GM23338 (cell line): ENCODE measurements at regions not wholly inside any gene's neighbourhood (a gene's known extent, or its start where the extent isn't known, plus 50 kb on each side); places are given as distances from the start of the nearest gene placed in this dataset.

Source experiments
- ATAC-seq: fragments of 200-7000 bp; cut with Tn5 transposase; 3 replicates; pipeline ENCODE4 v1.9.1; 2020
- DNase-seq: peaks from one replicate; pipeline ENCODE4 v3.0.0-alpha.2; 2015; ENCODE audit warnings: low spot score
- H2AFZ ChIP-seq: fragments of 200-600 bp; sonication (generic); 2 replicates; pipeline ENCODE4 v1.8.0; 2016; ENCODE audit warnings: antibody characterized with exemption, mild to moderate bottlenecking, moderate library complexity
- H3F3A ChIP-seq: fragments of 200-600 bp; sonication (generic); replicated peaks from 2 replicates; pipeline ENCODE4 v1.8.0; 2017; ENCODE audit warnings: antibody characterized with exemption, mixed run types, low read depth
- H3K27ac ChIP-seq: fragments of 200-600 bp; sonication (generic); 2 replicates; pipeline ENCODE4 v1.6.1; 2016; ENCODE audit warnings: low read depth
- H3K27me3 ChIP-seq: fragments of 200-600 bp; sonication (generic); 2 replicates; pipeline ENCODE4 v1.8.0; 2016; ENCODE audit warnings: mild to moderate bottlenecking, mixed run types, moderate library complexity; ENCODE audit not compliant: insufficient read depth
- H3K36me3 ChIP-seq: fragments of 200-600 bp; sonication (generic); 2 replicates; pipeline ENCODE4 v1.8.0; 2016; ENCODE audit warnings: mild to moderate bottlenecking; ENCODE audit not compliant: insufficient read depth
- H3K4me1 ChIP-seq: fragments of 200-600 bp; sonication (generic); 2 replicates; pipeline ENCODE4 v1.8.0; 2016; ENCODE audit warnings: mild to moderate bottlenecking, moderate library complexity; ENCODE audit not compliant: insufficient read depth
- H3K4me2 ChIP-seq: fragments of 200-600 bp; sonication (generic); 2 replicates; pipeline ENCODE4 v1.7.1; 2017; ENCODE audit warnings: mixed run types
- H3K4me3 ChIP-seq: fragments of 200-600 bp; sonication (generic); 2 replicates; pipeline ENCODE4 v1.6.1; 2016; ENCODE audit warnings: mixed run types
- H3K79me2 ChIP-seq: fragments of 200-600 bp; sonication (generic); replicated peaks from 2 replicates; pipeline ENCODE4 v1.8.0; 2017; ENCODE audit warnings: mild to moderate bottlenecking; ENCODE audit not compliant: insufficient read depth
- H3K9me2 ChIP-seq: fragments of 200-600 bp; sonication (generic); 2 replicates; pipeline ENCODE4 v1.8.0; 2017; ENCODE audit not compliant: insufficient read depth
- H4K20me1 ChIP-seq: fragments of 200-600 bp; sonication (generic); replicated peaks from 2 replicates; pipeline ENCODE4 v1.8.0; 2017; ENCODE audit warnings: mild to moderate bottlenecking; ENCODE audit not compliant: insufficient read depth
- H3K27ac Mint-ChIP-seq: 2 replicates; pipeline ENCODE4 v1.8.0; 2020; ENCODE audit warnings: inconsistent platforms, mild to moderate bottlenecking, moderate library complexity, mixed read lengths
- H3K27me3 Mint-ChIP-seq: 3 replicates; pipeline ENCODE4 v1.8.0; 2022; ENCODE audit warnings: low read depth, mild to moderate bottlenecking, moderate library complexity, mixed read lengths, inconsistent platforms; ENCODE audit not compliant: insufficient read depth, poor library complexity
- H3K36me3 Mint-ChIP-seq: 3 replicates; pipeline ENCODE4 v1.8.0; 2021; ENCODE audit warnings: low read depth, mild to moderate bottlenecking, inconsistent platforms, moderate library complexity, mixed read lengths
- H3K4me1 Mint-ChIP-seq: 3 replicates; pipeline ENCODE4 v1.8.0; 2020; ENCODE audit warnings: mild to moderate bottlenecking, inconsistent platforms, mixed read lengths
- H3K4me3 Mint-ChIP-seq: 3 replicates; pipeline ENCODE4 v1.8.0; 2021; ENCODE audit warnings: moderate library complexity, mild to moderate bottlenecking, inconsistent platforms, mixed read lengths
- H3K9me3 Mint-ChIP-seq: 3 replicates; pipeline ENCODE4 v1.8.0; 2020; ENCODE audit warnings: moderate library complexity, mild to moderate bottlenecking, inconsistent platforms, mixed read lengths
- CREB1 ChIP-seq: fragments of 250-450 bp; sonication (Bioruptor Pico); IDR thresholded peaks from 2 replicates; pipeline ENCODE4 v1.5.0; 2020; ENCODE audit warnings: low read depth, mild to moderate bottlenecking, moderate library complexity
- EZH2 ChIP-seq: fragments of 200-600 bp; sonication (generic); IDR thresholded peaks from one replicate; pipeline ENCODE4 v1.8.0; 2017; ENCODE audit warnings: antibody characterized with exemption, mild to moderate bottlenecking, low read depth; ENCODE audit not compliant: unreplicated experiment
- EZH2phosphoT487 ChIP-seq: fragments of 200-600 bp; sonication (generic); IDR thresholded peaks from one replicate; pipeline ENCODE4 v1.8.1; 2018; ENCODE audit warnings: antibody characterized with exemption; ENCODE audit not compliant: unreplicated experiment
- JUNB ChIP-seq: IDR thresholded peaks from one replicate; pipeline ENCODE4 v1.6.1; 2016; ENCODE audit warnings: antibody characterized with exemption; ENCODE audit not compliant: unreplicated experiment
- NANOG ChIP-seq: IDR thresholded peaks from 2 replicates; pipeline ENCODE4 v1.6.1; 2016; ENCODE audit warnings: antibody characterized with exemption, borderline replicate concordance
- POLR2AphosphoS5 ChIP-seq: IDR thresholded peaks from 2 replicates; pipeline ENCODE4 v1.6.1; 2016; ENCODE audit warnings: antibody characterized with exemption, low read depth
- STAT1 ChIP-seq: IDR thresholded peaks from one replicate; pipeline ENCODE4 v1.6.1; 2016; ENCODE audit warnings: antibody characterized with exemption; ENCODE audit not compliant: unreplicated experiment
- ZNF114 ChIP-seq: fragments of 250-450 bp; sonication (Bioruptor Pico); IDR thresholded peaks from 2 replicates; pipeline ENCODE4 v1.5.0; 2020; ENCODE audit warnings: mild to moderate bottlenecking, moderate library complexity
- ZNF331 ChIP-seq: fragments of 250-450 bp; sonication (Bioruptor Pico); IDR thresholded peaks from 2 replicates; pipeline ENCODE4 v1.5.0; 2020; ENCODE audit warnings: low read depth, mild to moderate bottlenecking, moderate library complexity
- TF ChIP-seq, protein P1 (sequence below), 2 experiments: fragments of 200-600 bp in 1 of 2; sonication (generic) in 1 of 2; conservative IDR thresholded peaks; 2 replicates each; pipeline versions ENCODE4 v1.5.1 to v1.6.1; 2016 to 2017; ENCODE audit warnings: antibody characterized with exemption in 2 of 2, low read depth in 2 of 2, mild to moderate bottlenecking in 2 of 2, moderate library complexity in 1 of 2
- TF ChIP-seq, protein P2 (sequence below): fragments of 250-450 bp; sonication (Bioruptor Pico); IDR thresholded peaks from 2 replicates; pipeline ENCODE4 v1.5.0; 2020; ENCODE audit warnings: mild to moderate bottlenecking, moderate library complexity
- TF ChIP-seq, protein P3 (sequence below): IDR thresholded peaks from one replicate; pipeline ENCODE4 v1.6.1; 2018; ENCODE audit warnings: antibody characterized with exemption; ENCODE audit not compliant: unreplicated experiment
- TF ChIP-seq, protein P4 (sequence below): IDR thresholded peaks from 2 replicates; pipeline ENCODE4 v1.6.1; 2016; ENCODE audit warnings: antibody characterized with exemption

DNA sequence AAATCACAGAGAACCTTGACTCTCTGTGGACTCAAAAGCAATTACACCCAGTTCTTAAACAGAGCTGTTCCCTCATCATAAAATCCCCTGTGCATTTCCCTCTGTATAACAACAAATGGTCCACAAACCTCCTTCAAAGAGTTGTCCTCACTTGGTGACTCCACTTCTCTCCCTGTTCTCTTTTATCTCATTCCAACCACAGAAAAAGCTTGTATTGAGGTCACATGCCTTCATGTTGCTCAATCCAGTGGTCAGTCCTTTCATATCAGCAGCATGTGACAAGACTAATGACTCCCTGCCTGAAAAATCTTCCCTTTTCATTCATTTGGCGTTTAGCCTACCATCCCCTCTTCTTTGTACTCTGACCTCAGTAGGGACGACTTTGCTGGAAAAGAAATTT lies 158.0 kb downstream of the DEPDC1B start:
- H3K4me3 ChIP-seq, result no peak overlapping the region
- ATAC-seq, result no peak
- H3K79me2 ChIP-seq, result no peaks in the 10 kb centered on the region
- TF ChIP-seq, protein P1, sequence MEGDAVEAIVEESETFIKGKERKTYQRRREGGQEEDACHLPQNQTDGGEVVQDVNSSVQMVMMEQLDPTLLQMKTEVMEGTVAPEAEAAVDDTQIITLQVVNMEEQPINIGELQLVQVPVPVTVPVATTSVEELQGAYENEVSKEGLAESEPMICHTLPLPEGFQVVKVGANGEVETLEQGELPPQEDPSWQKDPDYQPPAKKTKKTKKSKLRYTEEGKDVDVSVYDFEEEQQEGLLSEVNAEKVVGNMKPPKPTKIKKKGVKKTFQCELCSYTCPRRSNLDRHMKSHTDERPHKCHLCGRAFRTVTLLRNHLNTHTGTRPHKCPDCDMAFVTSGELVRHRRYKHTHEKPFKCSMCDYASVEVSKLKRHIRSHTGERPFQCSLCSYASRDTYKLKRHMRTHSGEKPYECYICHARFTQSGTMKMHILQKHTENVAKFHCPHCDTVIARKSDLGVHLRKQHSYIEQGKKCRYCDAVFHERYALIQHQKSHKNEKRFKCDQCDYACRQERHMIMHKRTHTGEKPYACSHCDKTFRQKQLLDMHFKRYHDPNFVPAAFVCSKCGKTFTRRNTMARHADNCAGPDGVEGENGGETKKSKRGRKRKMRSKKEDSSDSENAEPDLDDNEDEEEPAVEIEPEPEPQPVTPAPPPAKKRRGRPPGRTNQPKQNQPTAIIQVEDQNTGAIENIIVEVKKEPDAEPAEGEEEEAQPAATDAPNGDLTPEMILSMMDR (conservative IDR thresholded peaks at IDR 0.05; ENCODE audit: low read depth in 2 of 2), result no peak
- no peak for TF ChIP-seq ZNF331 (CRISPR knock-in tag)
- TF ChIP-seq CREB1, result no peak
- no peak for TF ChIP-seq ZNF114
- no peak for TF ChIP-seq NANOG
- TF ChIP-seq, protein P2, sequence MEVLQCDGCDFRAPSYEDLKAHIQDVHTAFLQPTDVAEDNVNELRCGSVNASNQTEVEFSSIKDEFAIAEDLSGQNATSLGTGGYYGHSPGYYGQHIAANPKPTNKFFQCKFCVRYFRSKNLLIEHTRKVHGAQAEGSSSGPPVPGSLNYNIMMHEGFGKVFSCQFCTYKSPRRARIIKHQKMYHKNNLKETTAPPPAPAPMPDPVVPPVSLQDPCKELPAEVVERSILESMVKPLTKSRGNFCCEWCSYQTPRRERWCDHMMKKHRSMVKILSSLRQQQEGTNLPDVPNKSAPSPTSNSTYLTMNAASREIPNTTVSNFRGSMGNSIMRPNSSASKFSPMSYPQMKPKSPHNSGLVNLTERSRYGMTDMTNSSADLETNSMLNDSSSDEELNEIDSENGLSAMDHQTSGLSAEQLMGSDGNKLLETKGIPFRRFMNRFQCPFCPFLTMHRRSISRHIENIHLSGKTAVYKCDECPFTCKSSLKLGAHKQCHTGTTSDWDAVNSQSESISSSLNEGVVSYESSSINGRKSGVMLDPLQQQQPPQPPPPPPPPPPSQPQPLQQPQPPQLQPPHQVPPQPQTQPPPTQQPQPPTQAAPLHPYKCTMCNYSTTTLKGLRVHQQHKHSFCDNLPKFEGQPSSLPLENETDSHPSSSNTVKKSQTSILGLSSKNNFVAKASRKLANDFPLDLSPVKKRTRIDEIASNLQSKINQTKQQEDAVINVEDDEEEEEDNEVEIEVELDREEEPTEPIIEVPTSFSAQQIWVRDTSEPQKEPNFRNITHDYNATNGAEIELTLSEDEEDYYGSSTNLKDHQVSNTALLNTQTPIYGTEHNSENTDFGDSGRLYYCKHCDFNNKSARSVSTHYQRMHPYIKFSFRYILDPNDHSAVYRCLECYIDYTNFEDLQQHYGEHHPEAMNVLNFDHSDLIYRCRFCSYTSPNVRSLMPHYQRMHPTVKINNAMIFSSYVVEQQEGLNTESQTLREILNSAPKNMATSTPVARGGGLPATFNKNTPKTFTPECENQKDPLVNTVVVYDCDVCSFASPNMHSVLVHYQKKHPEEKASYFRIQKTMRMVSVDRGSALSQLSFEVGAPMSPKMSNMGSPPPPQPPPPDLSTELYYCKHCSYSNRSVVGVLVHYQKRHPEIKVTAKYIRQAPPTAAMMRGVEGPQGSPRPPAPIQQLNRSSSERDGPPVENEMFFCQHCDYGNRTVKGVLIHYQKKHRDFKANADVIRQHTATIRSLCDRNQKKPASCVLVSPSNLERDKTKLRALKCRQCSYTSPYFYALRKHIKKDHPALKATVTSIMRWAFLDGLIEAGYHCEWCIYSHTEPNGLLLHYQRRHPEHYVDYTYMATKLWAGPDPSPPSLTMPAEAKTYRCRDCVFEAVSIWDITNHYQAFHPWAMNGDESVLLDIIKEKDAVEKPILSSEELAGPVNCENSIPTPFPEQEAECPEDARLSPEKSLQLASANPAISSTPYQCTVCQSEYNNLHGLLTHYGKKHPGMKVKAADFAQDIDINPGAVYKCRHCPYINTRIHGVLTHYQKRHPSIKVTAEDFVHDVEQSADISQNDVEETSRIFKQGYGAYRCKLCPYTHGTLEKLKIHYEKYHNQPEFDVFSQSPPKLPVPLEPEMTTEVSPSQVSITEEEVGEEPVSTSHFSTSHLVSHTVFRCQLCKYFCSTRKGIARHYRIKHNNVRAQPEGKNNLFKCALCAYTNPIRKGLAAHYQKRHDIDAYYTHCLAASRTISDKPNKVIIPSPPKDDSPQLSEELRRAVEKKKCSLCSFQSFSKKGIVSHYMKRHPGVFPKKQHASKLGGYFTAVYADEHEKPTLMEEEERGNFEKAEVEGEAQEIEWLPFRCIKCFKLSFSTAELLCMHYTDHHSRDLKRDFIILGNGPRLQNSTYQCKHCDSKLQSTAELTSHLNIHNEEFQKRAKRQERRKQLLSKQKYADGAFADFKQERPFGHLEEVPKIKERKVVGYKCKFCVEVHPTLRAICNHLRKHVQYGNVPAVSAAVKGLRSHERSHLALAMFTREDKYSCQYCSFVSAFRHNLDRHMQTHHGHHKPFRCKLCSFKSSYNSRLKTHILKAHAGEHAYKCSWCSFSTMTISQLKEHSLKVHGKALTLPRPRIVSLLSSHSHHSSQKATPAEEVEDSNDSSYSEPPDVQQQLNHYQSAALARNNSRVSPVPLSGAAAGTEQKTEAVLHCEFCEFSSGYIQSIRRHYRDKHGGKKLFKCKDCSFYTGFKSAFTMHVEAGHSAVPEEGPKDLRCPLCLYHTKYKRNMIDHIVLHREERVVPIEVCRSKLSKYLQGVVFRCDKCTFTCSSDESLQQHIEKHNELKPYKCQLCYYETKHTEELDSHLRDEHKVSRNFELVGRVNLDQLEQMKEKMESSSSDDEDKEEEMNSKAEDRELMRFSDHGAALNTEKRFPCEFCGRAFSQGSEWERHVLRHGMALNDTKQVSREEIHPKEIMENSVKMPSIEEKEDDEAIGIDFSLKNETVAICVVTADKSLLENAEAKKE (CRISPR knock-in tag), result no peak
- TF ChIP-seq, protein P3, sequence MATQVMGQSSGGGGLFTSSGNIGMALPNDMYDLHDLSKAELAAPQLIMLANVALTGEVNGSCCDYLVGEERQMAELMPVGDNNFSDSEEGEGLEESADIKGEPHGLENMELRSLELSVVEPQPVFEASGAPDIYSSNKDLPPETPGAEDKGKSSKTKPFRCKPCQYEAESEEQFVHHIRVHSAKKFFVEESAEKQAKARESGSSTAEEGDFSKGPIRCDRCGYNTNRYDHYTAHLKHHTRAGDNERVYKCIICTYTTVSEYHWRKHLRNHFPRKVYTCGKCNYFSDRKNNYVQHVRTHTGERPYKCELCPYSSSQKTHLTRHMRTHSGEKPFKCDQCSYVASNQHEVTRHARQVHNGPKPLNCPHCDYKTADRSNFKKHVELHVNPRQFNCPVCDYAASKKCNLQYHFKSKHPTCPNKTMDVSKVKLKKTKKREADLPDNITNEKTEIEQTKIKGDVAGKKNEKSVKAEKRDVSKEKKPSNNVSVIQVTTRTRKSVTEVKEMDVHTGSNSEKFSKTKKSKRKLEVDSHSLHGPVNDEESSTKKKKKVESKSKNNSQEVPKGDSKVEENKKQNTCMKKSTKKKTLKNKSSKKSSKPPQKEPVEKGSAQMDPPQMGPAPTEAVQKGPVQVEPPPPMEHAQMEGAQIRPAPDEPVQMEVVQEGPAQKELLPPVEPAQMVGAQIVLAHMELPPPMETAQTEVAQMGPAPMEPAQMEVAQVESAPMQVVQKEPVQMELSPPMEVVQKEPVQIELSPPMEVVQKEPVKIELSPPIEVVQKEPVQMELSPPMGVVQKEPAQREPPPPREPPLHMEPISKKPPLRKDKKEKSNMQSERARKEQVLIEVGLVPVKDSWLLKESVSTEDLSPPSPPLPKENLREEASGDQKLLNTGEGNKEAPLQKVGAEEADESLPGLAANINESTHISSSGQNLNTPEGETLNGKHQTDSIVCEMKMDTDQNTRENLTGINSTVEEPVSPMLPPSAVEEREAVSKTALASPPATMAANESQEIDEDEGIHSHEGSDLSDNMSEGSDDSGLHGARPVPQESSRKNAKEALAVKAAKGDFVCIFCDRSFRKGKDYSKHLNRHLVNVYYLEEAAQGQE, result no peak
- no peak for TF ChIP-seq EZH2
- TF ChIP-seq, protein P4, sequence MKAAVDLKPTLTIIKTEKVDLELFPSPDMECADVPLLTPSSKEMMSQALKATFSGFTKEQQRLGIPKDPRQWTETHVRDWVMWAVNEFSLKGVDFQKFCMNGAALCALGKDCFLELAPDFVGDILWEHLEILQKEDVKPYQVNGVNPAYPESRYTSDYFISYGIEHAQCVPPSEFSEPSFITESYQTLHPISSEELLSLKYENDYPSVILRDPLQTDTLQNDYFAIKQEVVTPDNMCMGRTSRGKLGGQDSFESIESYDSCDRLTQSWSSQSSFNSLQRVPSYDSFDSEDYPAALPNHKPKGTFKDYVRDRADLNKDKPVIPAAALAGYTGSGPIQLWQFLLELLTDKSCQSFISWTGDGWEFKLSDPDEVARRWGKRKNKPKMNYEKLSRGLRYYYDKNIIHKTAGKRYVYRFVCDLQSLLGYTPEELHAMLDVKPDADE, result no peak
- no peak for TF ChIP-seq JUNB
- TF ChIP-seq POLR2AphosphoS5, result no peak
- no peak for TF ChIP-seq STAT1
- no peak for TF ChIP-seq EZH2phosphoT487
- H3K4me2 ChIP-seq, result peak overlapping the region; percentile 31; the same call in 1 of the 2 replicates
- no peaks in the 10 kb centered on the region for H4K20me1 ChIP-seq
- no peaks in the 10 kb centered on the region for H3K9me2 ChIP-seq
- H3K27me3 ChIP-seq, result no peaks in the 10 kb centered on the region
- no peaks in the 10 kb centered on the region for H3K36me3 ChIP-seq
- no peak overlapping the region for H3K27ac ChIP-seq
- H3F3A ChIP-seq, result no peaks in the 10 kb centered on the region
- H2AFZ ChIP-seq, result no peak overlapping the region
- Mint-ChIP-seq H3K36me3 (no peaks in the 10 kb centered on the region), H3K9me3 (no peaks in the 10 kb centered on the region), H3K4me1 (peaks cover 29% of the 10 kb centered on the region), H3K4me3 (no peak overlapping the region), H3K27ac (no peak overlapping the region; the same call in 1 of the 2 replicates), H3K27me3 (peaks cover 2% of the 10 kb centered on the region)
- no peak for DNase-seq
- H3K4me1 ChIP-seq, result peaks cover 13% of the 10 kb centered on the region
